ENCODE measurements at regions not wholly inside any gene's neighbourhood (a gene's known extent, or its start where the extent isn't known, plus 50 kb on each side); places are given as distances from the start of the nearest gene placed in this dataset.

DNA sequence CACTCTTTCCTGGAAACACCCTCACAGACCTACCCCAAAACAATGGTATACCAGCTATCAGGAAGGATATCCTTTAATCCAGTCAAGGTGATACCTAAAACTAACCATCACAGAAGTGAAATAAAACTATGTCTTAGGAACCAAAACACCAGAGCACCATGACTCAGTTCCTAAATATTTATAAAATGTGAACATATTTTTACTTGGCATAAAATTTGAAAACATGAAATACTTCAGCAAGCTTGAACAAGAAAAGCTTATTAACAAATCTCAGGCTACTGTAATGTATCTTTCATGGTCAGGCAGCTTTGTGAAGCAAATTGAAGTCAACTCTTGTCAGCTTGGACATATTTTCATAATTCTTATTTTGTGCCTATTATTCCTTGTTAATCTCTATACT is 440.8 kb upstream of the CDH20 start:
- Histone ChIP-seq H3K4me1 (ENCODE audit: insufficient read depth, low read length, severe bottlenecking) (peaks cover 58% of the 10 kb centered on the region), H3K9me2 (ENCODE audit: low read depth, low read length) (no peaks in the 10 kb centered on the region), H4K20me1 (ENCODE audit: insufficient read depth, low read length) (no peaks in the 10 kb centered on the region), H3K36me3 (ENCODE audit: insufficient read depth, low read length) (no peaks in the 10 kb centered on the region), H3K9ac (ENCODE audit: low read length) (no peak overlapping the region), H2AFZ (ENCODE audit: low read length) (no peak overlapping the region), H3K27ac (ENCODE audit: low read depth, low read length, poor library complexity, severe bottlenecking) (no peak overlapping the region), H3F3A (ENCODE audit: insufficient read depth, low read length) (no peaks in the 10 kb centered on the region), H3K4me2 (ENCODE audit: low read length) (no peak overlapping the region), H3K9me3 (ENCODE audit: low read length) (no peaks in the 10 kb centered on the region), H3K4me3 (ENCODE audit: low read depth, low read length, poor library complexity, severe bottlenecking) (no peak overlapping the region), H3K79me2 (ENCODE audit: insufficient read depth, low read length) (no peaks in the 10 kb centered on the region), H3K27me3 (ENCODE audit: insufficient read depth, low read length) (no peaks in the 10 kb centered on the region)
- no peak for TF ChIP-seq EZH2 (IDR thresholded peaks at IDR 0.05; ENCODE audit: borderline replicate concordance, low read length)
- TF ChIP-seq, protein P1, sequence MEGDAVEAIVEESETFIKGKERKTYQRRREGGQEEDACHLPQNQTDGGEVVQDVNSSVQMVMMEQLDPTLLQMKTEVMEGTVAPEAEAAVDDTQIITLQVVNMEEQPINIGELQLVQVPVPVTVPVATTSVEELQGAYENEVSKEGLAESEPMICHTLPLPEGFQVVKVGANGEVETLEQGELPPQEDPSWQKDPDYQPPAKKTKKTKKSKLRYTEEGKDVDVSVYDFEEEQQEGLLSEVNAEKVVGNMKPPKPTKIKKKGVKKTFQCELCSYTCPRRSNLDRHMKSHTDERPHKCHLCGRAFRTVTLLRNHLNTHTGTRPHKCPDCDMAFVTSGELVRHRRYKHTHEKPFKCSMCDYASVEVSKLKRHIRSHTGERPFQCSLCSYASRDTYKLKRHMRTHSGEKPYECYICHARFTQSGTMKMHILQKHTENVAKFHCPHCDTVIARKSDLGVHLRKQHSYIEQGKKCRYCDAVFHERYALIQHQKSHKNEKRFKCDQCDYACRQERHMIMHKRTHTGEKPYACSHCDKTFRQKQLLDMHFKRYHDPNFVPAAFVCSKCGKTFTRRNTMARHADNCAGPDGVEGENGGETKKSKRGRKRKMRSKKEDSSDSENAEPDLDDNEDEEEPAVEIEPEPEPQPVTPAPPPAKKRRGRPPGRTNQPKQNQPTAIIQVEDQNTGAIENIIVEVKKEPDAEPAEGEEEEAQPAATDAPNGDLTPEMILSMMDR (IDR thresholded peaks at IDR 0.05; ENCODE audit: low read length) = no peak

DNA sequence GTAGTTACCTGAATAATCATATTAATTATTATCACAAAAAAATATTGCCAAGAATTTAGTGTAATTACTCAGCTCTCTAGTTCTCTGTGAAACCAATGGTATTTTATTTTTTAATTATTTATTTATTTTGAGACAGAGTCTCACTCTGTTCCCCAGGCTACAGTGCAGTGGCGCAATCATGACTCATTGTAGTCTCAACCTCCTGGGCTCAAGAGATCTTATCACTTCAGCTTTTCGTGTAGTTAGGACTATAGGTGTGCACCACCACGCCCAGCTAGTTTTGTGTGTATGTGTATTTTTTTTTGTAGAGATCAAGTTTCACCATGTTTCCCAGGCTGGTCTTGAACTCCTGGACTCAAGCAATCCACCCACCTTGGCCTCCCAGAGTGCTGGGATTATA is 440.4 kb upstream of the CDH20 start:
- H3F3A ChIP-seq (ENCODE audit: insufficient read depth, low read length) = no peaks in the 10 kb centered on the region
- peak overlapping the region; percentile 67 for H3K27ac ChIP-seq (ENCODE audit: low read depth, low read length, poor library complexity, severe bottlenecking)
- TF ChIP-seq EZH2 (IDR thresholded peaks at IDR 0.05; ENCODE audit: borderline replicate concordance, low read length) = no peak
- TF ChIP-seq, protein P1 (IDR thresholded peaks at IDR 0.05; ENCODE audit: low read length) = no peak
- H3K4me2 ChIP-seq (ENCODE audit: low read length) = no peak overlapping the region
- H2AFZ ChIP-seq (ENCODE audit: low read length) = no peak overlapping the region
- no peak overlapping the region for H3K9ac ChIP-seq (ENCODE audit: low read length)
- H3K79me2 ChIP-seq (ENCODE audit: insufficient read depth, low read length) = no peaks in the 10 kb centered on the region
- no peaks in the 10 kb centered on the region for H3K9me3 ChIP-seq (ENCODE audit: low read length)
- H3K4me3 ChIP-seq (ENCODE audit: low read depth, low read length, poor library complexity, severe bottlenecking) = no peak overlapping the region
- H4K20me1 ChIP-seq (ENCODE audit: insufficient read depth, low read length) = no peaks in the 10 kb centered on the region
- no peaks in the 10 kb centered on the region for H3K36me3 ChIP-seq (ENCODE audit: insufficient read depth, low read length)
- no peaks in the 10 kb centered on the region for H3K9me2 ChIP-seq (ENCODE audit: low read depth, low read length)
- peaks cover 58% of the 10 kb centered on the region for H3K4me1 ChIP-seq (ENCODE audit: insufficient read depth, low read length, severe bottlenecking)
- H3K27me3 ChIP-seq (ENCODE audit: insufficient read depth, low read length) = no peaks in the 10 kb centered on the region

DNA sequence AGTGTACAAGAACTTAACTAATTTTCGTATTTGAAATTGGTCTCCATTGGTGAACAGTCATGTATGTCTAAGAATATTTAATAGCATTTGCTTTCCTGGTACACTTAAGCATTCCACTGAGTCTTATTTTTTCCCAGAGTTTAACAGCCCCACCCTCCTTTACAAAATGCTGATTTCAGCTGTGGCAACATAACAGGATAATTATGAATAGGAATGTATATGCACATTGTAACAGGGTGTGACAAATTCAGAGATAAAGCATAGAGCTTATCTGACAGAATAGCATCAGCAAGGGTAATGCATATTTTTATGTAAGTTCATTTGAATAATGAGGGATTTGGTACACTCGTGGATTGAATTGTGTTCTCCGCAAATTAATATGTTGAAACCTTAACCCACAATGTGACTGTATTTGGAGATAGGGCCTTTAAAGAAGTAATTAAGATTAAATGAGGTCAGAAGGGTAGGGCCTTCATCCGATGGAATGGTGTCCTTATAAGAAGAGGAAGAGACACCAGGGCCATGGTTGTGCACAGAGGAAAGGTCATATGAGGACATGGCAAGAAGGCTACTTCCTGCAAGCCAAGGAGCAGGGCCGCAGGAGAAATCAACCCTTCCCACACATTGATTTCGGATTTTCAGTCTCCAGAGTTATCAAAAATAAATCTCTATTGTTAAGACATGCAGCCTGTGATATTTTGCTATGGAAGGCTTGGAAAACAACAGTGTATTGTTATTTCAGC is 439.7 kb upstream of the CDH20 start:
- Histone ChIP-seq H3K9me2 (ENCODE audit: low read depth, low read length) (no peaks in the 10 kb centered on the region), H3K9ac (ENCODE audit: low read length) (no peak overlapping the region), H3K9me3 (ENCODE audit: low read length) (no peaks in the 10 kb centered on the region), H3K4me3 (ENCODE audit: low read depth, low read length, poor library complexity, severe bottlenecking) (no peak overlapping the region), H4K20me1 (ENCODE audit: insufficient read depth, low read length) (no peaks in the 10 kb centered on the region), H3K4me1 (ENCODE audit: insufficient read depth, low read length, severe bottlenecking) (peaks cover 59% of the 10 kb centered on the region), H3K4me2 (ENCODE audit: low read length) (no peak overlapping the region), H3F3A (ENCODE audit: insufficient read depth, low read length) (no peaks in the 10 kb centered on the region), H2AFZ (ENCODE audit: low read length) (no peak overlapping the region), H3K36me3 (ENCODE audit: insufficient read depth, low read length) (no peaks in the 10 kb centered on the region), H3K27me3 (ENCODE audit: insufficient read depth, low read length) (no peaks in the 10 kb centered on the region), H3K27ac (ENCODE audit: low read depth, low read length, poor library complexity, severe bottlenecking) (peak overlapping the region; percentile 67), H3K79me2 (ENCODE audit: insufficient read depth, low read length) (no peaks in the 10 kb centered on the region)
- TF ChIP-seq, protein P1 (IDR thresholded peaks at IDR 0.05; ENCODE audit: low read length) = no peak
- TF ChIP-seq EZH2 (IDR thresholded peaks at IDR 0.05; ENCODE audit: borderline replicate concordance, low read length) = no peak

All from OCI-LY1 (cell line).